ENCODE measurements at regions not wholly inside any gene's neighbourhood (a gene's known extent, or its start where the extent isn't known, plus 50 kb on each side); places are given as distances from the start of the nearest gene placed in this dataset.

- no peak for TF ChIP-seq SIN3A (IDR thresholded peaks at IDR 0.05; ENCODE audit: borderline replicate concordance, insufficient read depth, low read length)
- no peak for TF ChIP-seq FOXP2 (optimal IDR thresholded peaks at IDR 0.05; ENCODE audit: borderline replicate concordance, extremely low read depth, extremely low read length, insufficient read depth)
- TF ChIP-seq TAF1 (IDR thresholded peaks at IDR 0.05; ENCODE audit: borderline replicate concordance, insufficient read depth, low read length), result no peak
- TF ChIP-seq POLR2AphosphoS5 (IDR thresholded peaks at IDR 0.05; ENCODE audit: low read depth, low read length), result no peak
- no peak for TF ChIP-seq REST (IDR thresholded peaks at IDR 0.05; ENCODE audit: insufficient read depth in 1 of 2, low read depth in 2 of 2, low read length in 2 of 2)
These were observed 338.2 kb upstream of the NCAM1 start for GRCh38 chr11:112623057-112623456.

- TF ChIP-seq SIN3A (IDR thresholded peaks at IDR 0.05; ENCODE audit: borderline replicate concordance, insufficient read depth, low read length) (no peak), REST (IDR thresholded peaks at IDR 0.05; ENCODE audit: insufficient read depth in 1 of 2, low read depth in 2 of 2, low read length in 2 of 2) (no peak), POLR2AphosphoS5 (IDR thresholded peaks at IDR 0.05; ENCODE audit: low read depth, low read length) (no peak), FOXP2 (optimal IDR thresholded peaks at IDR 0.05; ENCODE audit: borderline replicate concordance, extremely low read depth, extremely low read length, insufficient read depth) (no peak), TAF1 (IDR thresholded peaks at IDR 0.05; ENCODE audit: borderline replicate concordance, insufficient read depth, low read length) (no peak)
These were observed 336.8 kb upstream of the NCAM1 start for GRCh38 chr11:112624431-112624830.

GRCh38 chr11:112625814-112626213, 335.4 kb upstream of the NCAM1 start:
- TF ChIP-seq TAF1 (IDR thresholded peaks at IDR 0.05; ENCODE audit: borderline replicate concordance, insufficient read depth, low read length) (no peak), SIN3A (IDR thresholded peaks at IDR 0.05; ENCODE audit: borderline replicate concordance, insufficient read depth, low read length) (no peak), FOXP2 (optimal IDR thresholded peaks at IDR 0.05; ENCODE audit: borderline replicate concordance, extremely low read depth, extremely low read length, insufficient read depth) (no peak), REST (IDR thresholded peaks at IDR 0.05; ENCODE audit: insufficient read depth in 1 of 2, low read depth in 2 of 2, low read length in 2 of 2) (no peak), POLR2AphosphoS5 (IDR thresholded peaks at IDR 0.05; ENCODE audit: low read depth, low read length) (no peak)

- TF ChIP-seq REST (IDR thresholded peaks at IDR 0.05; ENCODE audit: insufficient read depth in 1 of 2, low read depth in 2 of 2, low read length in 2 of 2) (no peak), TAF1 (IDR thresholded peaks at IDR 0.05; ENCODE audit: borderline replicate concordance, insufficient read depth, low read length) (no peak), FOXP2 (optimal IDR thresholded peaks at IDR 0.05; ENCODE audit: borderline replicate concordance, extremely low read depth, extremely low read length, insufficient read depth) (no peak), POLR2AphosphoS5 (IDR thresholded peaks at IDR 0.05; ENCODE audit: low read depth, low read length) (no peak), SIN3A (IDR thresholded peaks at IDR 0.05; ENCODE audit: borderline replicate concordance, insufficient read depth, low read length) (no peak)
These were observed 334.5 kb upstream of the NCAM1 start for GRCh38 chr11:112626731-112627130.

- TF ChIP-seq POLR2AphosphoS5 (IDR thresholded peaks at IDR 0.05; ENCODE audit: low read depth, low read length), result no peak
- no peak for TF ChIP-seq REST (IDR thresholded peaks at IDR 0.05; ENCODE audit: insufficient read depth in 1 of 2, low read depth in 2 of 2, low read length in 2 of 2)
- TF ChIP-seq SIN3A (IDR thresholded peaks at IDR 0.05; ENCODE audit: borderline replicate concordance, insufficient read depth, low read length), result no peak
- TF ChIP-seq TAF1 (IDR thresholded peaks at IDR 0.05; ENCODE audit: borderline replicate concordance, insufficient read depth, low read length), result no peak
- no peak for TF ChIP-seq FOXP2 (optimal IDR thresholded peaks at IDR 0.05; ENCODE audit: borderline replicate concordance, extremely low read depth, extremely low read length, insufficient read depth)
These were observed 333.6 kb upstream of the NCAM1 start for GRCh38 chr11:112627588-112628045.
